ENCODE measurements at regions not wholly inside any gene's neighbourhood (a gene's known extent, or its start where the extent isn't known, plus 50 kb on each side); places are given as distances from the start of the nearest gene placed in this dataset.
A peak's percentile ranks its signal among the peaks of the same experiment; 100 is the strongest.
"Not testable (repeated sequence)": the region's sequence is repeated elsewhere in the genome, so short reads cannot be mapped to it uniquely, and the experiment has no call there.

DNA sequence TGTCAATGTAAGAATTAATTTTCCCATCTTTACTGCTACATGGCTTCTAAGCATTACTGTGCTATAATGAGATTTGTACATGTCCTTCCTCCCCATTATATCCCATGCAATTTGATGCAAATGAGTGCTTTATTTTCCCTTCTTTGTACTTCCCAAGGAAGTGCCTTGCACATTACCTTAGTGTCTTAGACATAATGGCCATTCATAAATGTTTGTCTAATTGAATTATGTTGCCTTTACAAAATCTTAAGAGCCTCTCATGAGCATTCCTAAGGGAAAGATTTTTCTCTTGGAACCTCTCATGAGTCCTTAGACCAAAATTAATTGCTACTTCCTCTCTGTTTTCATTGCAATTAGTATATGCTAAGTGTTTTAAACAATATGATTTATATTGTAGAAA, 741.7 kb downstream of the RERGL start:
- no peak for DNase-seq

DNA sequence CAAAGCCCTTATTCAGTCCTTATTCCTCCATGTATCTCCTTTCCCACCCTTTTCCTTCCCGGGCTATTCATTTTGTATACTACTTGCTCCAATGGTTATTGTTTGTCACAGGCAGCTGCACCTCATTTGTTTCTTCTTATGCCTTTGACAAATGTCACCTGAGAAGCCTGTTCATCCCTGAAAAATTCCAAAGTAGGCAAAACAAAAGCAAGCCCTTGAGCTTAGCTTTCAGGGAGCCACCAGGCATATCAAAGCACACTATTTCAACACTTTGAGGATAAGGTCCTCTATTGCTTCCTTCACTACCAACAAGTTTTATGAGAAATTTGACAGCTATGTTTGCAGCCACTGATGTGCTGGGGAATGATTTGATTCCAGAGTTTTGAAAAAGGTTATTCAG, 738.7 kb upstream of the LMO3 start:
- no peak for DNase-seq

DNA sequence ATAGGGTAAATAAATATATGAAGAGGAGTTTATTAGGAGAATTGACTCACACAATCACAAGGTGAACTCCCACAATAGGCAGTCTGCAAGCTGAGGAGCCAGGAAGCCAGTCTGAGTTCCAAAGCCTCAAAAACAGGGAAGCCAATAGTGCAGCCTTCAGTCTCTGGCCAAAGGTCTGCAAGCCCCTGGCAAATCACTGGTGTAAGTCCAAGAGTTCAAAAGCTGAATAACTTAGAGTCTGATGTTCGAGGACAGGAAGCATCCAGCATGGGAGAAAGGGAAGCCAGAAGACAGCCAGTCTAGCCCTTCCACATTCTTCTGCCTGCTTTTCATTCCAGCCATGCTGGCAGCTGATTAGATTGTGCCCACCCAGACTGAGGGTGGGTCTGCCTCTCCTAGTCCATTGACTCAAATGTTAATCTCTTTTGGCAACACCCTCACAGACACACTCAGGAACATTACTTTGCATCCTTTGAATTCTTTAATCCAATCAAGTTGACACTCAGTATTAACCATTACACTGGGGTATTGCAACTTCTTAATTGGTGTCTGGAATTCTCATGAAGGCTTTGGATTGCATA, 736.5 kb upstream of the LMO3 start:
- no peak for DNase-seq

DNA sequence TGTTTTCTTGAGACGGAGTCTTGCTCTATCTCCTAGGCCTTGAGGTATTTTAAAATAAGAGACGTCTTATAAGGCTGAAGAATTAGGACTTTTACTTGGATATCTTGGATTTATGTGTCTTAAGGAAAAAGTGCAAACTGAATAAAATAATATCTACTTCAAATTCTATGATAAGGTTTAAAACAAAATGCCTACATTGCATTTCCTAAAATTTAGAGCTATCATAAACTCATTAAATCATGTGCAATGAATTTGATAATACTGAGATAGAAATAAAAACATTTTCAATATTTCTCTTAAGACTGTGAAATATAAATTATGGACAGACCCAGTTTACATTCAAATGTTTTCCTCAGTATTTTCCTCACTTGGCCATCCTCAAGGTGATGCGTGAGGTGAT, 729.5 kb upstream of the LMO3 start:
- no peak for DNase-seq

DNA sequence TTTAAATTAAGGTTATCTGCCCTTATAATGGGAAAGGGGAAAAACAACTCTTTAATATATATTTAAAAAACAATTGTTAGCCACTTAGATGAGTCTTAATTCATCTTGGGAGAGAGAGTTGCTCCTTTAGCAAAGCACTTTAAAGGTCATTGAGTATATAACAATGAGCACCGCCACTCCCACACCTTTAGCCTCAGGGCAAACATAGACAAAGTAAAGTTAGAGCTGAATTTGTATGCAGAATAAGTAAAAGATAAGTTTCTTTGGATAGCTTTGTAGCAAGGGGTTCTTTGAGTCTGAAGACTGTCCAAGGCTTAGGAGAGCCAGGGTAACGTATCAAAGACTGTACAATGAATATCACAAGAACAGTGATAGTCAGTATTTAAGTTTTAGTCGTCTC, 728.8 kb upstream of the LMO3 start:
- DNase-seq = no peak

DNA sequence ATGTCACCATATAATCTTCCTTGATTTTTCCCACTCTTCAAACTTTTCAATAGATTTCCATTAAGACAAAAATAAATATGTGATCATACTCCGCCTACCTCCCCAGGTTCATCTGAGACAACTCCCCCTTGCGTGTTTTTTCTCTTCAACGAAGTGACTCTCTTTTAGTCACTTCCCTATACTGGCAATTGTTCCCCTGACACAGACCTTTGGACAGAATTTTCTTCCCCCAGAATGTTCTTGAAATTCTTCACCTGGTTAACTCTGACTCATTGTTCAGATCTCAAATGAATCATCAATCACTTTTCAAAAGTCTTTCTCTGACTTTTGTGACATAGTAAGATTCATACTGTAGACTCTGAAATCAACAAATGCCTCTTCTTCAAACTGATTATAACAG, 727.3 kb upstream of the LMO3 start:
- DNase-seq = no peak

DNA sequence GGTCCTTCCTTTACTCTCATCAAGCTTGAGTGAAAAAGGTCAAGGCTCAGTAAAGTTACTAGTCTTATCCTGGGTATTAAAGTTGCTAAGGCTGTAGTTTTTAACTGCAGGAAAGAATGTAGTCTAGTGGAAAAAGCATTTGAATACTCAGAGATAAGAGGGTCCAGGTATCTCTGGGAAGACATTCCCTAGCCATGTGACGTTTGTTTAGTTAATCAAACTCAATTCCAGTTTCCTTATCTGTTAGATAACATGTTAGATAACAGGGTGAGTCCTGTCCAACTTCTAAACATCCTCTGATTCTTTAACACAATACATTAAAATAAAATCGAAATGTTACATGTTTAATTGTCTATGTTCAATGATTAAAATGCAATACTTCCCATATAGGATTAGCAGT, 720.7 kb upstream of the LMO3 start:
- DNase-seq = no peak

DNA sequence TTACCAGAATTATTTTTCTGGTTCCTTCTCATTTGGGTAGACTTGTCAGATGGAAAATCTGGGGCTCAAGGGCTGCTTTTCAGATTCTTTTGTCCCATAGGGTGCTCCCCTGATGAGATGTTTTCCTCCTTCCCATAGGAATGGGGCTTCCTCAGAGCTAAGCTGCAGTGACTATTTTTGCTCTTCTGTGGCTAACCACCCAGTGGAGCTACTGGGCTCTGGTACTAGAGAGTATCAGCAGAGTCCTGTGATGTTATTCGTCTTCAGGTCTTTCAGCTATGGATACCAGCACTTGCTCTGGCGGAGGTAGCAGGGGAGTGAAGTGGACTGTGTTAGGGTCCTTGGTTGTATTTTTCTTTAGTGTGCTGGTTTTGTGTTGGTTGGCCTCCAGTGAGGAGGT, 716.1 kb upstream of the LMO3 start:
- DNase-seq = no peak

DNA sequence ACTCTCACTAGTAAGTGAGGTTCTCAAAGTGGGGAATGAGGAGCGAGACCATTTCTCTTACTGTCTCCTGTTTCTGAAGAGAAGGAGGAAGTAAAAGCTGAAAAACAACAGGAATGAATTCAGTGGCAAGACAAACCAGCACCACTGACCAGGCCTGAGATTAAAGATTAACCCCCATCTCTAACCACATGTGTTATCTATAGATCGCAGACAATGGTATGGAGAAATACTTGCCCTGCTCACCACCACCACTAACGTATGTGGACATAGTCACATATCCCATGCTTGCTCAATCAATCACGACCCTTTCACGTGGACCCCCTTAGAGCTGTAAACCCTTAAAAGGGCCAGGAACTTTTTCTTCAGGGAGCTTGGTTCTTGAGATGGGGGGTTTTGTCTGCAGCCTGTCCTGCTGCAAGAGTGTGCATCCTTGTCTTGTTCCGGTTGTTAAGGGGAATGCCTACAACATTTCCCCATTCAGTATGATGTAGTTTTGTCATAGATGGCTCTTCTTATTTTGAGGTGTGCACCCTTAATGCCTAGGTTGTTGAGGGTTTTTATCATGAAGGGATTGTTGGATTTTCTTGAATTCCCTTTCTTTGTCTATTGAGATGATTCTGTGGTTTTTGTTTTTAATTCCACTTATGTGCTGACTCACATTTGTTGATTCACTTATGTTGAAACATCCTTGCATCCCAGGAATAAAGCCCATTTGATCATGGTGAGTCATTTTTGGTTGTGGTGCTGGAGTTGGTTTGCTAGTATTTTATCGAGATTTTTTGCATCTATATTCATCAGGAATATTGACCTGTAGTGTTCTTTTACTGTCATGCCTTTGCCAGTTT, 698.8 kb upstream of the LMO3 start:
- DNase-seq = no peak

DNA sequence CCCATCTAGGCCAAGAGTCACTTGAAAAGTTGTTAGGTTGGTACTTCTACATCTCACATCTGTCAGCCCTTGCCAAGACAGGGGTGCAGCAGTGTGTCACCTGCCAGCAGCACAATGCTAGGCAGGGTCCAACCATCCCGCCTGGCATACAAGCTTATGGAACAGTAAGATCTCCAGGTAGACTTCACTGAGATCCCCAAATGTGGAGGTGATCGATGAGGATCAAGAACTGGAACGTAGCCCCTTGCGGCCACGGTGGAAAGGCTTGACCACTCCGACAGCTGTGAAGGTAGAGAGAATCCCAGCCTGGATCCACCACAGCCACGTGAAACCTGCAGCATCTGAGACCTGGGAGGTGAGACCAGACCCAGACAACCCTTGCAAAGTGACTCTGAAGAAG, 696.0 kb upstream of the LMO3 start:
- no peak for DNase-seq

DNA sequence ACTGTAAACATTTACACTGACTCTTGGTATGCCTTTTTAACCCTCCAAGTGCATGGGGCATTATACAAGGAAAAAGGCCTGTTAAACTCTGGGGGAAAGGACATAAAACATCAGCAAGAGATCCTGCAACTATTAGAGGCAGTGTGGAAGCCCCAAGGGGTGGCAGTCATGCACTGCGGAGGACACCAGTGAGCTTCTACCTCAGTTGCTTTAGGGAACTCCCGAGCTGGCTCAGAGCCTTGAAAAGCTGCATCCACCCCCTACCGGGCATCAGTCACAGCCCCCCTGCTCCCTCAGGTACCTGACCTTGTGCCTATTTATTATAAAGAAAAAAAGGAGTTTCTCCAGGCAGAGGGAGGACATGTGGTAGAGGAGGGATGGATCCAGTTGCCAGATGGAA, 695.6 kb upstream of the LMO3 start:
- DNase-seq = no peak

DNA sequence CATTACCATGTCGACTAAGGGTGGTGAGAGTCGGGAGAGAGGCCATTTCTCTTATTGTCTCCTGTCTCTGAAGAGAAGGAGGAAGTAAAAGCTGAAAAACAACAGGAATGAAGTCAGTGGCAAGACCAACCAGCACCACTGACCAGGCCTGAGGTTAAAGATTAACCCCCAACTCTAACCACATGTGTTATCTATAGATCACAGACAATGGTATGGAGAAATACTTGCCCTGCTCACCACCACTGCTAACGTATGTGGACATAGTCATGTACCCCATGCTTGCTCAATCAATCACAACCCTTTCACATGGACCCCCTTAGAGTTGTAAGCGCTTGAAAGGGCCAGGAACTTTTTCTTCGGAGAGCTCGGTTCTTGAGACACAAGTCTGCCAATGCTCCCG, 690.9 kb upstream of the LMO3 start:
- no peak for DNase-seq

DNA sequence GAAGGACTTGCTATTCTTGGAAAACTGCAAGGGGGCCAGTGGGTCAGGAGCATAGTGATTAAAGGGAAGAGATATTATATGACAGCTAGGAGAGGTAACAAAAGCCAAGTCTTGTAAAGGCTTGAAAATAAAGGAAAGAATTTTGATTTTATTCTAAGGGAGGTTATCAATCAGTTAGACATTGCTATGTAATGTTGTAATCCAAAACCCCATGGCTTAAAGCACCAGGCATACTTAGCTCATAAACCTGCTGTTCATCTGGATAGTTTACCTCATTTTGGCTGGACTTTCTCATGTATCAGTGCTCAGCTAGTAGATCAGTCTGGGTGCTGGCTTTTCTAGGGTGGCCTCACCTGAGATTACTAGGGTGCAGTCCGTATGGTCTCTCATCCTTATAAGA, 680.9 kb upstream of the LMO3 start:
- DNase-seq = no peak

DNA sequence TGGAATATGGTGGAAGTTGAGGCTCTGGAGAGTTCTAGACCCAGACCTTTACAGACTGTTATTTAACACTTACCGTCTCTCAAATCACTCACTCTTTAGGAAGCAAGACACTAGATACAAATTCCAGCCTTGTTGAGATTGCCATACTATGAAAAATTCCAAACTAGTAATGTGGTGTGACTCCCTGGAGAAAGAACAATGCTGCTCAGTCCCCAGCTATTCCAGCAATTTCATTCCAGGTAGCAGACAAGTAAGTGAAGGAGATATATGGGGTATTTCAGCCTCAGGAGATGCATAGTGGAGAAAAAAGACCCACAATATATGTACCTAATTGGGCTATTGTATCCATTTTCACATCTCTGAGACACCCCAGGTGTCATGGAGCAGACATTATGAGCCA, 678.9 kb upstream of the LMO3 start:
- no peak for DNase-seq

DNA sequence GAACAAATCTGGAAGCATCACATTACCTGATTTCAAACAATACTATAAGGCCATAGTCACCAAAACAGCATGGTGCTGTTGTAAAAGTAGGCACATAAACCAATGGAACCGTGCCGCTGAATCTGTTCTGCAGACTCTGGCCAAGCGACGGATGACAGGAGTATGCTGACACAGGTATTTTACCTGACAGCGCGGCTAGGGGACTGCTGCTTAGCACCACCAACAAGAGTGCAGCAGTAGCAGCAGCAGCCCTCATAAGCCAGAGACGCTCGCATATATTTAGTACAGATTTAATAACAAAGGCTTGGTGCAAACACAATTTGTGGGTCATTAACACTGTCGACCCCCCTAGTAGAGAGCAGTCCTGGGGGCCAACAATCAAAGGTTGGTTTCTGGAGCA, 677.6 kb upstream of the LMO3 start:
- DNase-seq = no peak

DNA sequence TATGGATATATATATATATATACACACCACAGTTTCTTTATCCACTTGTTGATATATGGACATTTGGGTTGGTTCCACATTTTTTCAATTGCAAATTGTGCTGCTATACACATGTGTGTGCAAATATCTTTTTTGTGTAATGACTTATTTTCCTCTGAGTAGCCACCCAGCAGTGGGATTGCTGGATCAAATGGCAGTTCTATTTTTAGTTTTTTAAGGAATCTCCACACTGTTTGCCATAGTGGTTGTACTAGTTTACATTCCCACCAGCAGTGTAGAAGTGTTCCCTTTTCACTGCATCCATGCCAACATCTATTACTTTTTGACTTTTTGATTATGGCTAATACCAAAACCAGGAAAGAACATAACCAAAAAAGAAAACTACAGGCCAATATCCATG, 676.2 kb upstream of the LMO3 start:
- DNase-seq = not testable (repeated sequence)

DNA sequence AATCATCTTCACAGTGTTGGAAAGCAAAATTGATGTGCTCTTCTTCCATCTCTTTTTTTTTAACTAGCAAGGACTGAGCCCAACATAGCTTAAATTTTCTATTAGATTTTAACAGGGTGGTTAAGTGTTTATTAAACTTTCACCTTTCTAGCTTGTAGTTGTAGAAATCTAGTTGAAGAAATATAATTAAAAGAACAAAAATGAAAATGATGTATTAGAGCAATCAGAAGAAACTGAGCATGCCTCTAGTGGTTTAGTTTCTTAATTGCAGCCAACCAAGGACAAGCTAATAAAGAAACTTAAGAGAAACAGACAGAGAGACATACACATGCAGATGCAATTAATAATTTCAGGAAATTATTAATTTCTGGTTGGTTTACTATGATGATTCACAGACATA, 673.0 kb upstream of the LMO3 start:
- DNase-seq = peak in 1 of 2 experiments; percentile 6

DNA sequence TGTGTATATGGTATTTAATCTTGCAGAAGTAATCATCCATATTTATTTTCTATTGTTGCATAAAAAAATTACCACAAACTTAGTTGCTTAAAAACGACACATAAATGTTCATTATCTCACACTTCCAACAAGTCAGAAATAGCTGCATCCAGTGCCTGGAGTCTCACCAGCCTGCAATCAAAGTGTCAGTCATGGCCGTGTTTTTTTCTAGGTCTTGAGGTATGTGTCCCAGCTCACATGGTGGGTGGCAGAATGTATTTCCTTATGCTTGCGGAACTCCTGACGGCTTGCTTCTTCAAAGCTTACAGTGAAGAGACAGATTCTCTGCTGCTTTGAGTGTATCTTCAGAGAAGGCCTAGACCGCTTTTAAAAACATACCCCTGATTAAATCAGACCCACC, 670.2 kb upstream of the LMO3 start:
- no peak for DNase-seq

DNA sequence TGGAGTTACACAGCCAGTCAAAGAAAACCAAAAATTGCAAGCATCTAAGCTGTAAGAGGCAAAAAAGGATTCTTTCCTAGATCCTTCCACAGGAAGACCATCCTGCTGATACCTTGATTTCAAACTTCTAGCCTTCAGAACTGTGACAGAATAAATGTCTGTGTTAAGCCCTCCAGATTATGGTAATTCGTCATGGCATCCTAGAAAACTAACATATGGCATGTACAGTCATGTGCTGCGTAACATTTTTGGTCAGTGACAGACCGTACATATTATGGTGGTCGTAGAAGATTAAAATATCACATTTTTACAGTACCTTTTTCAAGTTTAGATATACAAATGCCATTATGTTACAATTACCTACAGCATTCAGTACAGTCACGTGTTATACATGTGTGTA, 660.9 kb upstream of the LMO3 start:
- no peak for DNase-seq

DNA sequence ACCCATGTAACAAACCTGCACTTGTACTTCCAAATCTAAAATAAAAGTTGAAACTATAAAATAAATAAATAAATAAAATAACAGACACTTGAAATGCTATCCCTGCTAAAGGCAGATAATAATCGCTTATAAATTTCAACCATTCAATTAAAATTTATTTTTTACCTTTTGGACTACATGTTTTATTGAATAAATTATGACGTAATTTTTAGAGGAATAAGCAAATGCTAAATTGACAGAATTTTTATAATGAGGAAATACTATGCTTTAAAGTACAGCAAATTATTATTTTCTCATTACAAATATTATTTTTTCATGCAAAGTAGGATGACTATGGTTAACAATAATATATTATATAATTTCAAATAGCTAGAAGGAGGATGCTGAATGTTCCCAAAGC, 658.6 kb upstream of the LMO3 start:
- no peak for DNase-seq

DNA sequence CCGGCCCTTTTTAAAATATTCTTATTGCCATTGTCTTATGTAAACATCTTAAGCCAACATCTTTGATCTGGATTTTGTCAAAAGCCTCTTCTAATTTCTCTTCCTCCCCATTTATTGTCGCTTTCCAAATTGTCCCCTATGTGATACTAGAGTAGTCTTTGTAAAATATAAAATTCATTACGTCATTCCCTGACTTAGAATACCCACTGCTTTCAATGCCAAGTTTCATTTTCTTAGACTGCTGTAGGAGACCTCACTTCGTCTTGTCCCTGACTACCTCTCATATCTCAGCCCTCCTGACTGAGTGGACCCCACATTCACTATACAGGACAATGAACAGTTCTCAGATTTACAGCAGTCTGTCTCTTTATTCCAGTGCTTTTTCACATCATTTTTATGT, 633.9 kb upstream of the LMO3 start:
- DNase-seq = no peak

DNA sequence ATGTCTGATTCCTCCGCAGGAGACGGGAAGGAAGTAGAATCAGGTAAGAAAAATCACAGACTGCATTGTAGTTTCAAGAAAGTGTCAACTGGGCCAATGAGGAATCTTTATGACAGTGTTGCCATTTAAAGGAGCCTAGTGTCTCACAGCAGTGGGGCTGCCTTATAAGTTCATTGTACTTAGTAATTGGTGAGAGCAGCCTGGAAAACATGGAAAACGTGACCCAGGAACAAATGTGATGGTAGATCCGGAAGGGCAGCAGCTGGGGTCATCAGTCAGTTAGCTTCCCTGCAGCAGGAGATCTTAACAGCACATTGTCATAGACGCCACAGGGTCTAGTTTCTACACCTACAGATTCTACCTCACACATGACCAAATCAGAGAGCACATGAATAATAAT, 630.0 kb upstream of the LMO3 start:
- DNase-seq = no peak

DNA sequence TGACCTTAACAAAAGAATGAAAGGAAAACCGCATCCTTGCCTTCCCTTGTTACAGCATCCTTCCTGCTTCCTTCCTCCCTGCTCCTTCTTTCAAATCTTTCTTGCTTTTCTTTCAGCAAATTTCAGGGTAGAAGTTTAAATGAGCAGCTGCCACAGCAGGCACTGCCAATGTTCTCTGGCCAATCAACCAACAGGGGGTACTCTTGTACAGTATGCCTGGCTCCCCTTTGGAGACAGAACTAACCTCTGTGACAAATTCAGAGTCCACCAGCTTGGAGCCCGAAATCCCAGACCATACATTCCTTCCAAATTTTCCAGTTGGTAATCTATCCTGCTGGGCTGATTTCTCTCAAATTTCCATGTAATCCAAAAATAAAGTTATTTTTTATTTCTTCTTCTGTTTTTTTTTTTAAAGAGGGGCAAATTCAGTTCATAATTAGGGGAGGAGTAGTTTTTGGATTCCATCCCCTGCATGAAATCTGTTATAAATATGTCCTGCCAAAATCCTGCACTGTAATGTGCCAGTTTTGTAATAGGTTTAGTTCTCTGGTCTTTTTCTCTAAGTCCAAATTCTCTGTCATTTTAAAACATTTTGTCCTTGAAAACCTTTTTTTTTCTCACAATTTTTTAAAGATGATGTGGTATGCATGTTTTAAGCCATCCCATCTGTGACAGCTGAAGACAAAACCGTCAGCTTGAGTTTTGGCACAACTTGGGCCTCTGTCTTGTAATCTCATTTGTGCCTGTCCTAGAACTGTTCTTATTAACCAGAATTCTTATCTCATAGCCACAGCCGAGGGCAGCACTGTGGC, 610.0 kb upstream of the LMO3 start:
- peak; percentile 86 to 91 for DNase-seq

DNA sequence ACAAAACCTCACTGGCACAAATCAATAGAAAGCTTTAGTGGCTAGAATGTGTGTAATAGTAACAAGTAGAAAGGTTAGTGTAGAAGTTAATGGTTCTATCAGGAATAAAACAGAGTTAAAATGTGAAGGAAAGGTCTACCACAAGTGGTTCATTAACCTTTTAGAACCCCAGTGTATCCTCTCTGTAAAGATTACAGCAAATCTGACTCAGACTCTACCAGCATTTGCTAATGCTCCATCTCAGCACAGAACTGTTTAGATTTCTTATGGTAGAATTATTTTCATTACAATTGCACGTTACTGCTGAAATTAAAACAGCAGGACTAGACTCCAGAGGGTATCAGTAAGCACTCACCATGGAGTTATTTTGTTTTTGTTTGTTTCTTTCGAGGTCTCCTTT, 609.0 kb upstream of the LMO3 start:
- no peak for DNase-seq

All from NCI-H446 (cell line).